Spinal cord (tissue), 9 donors: ENCODE measurements at regions not wholly inside any gene's neighbourhood (a gene's known extent, or its start where the extent isn't known, plus 50 kb on each side); places are given as distances from the start of the nearest gene placed in this dataset.
A peak's percentile ranks its signal among the peaks of the same experiment; 100 is the strongest.
"Not testable (repeated sequence)": the region's sequence is repeated elsewhere in the genome, so short reads cannot be mapped to it uniquely, and the experiment has no call there.

Experiments used
- DNase-seq, 6 donors: peaks; one replicate each; pipeline versions ENCODE4 v3.0.0 to v3.0.0-alpha.2; 2013 to 2015; ENCODE audit warnings: low spot score in 6 of 6, low read depth in 4 of 6
- H3K27ac ChIP-seq: one replicate; pipeline ENCODE4 v1.5.1; 2013; ENCODE audit warnings: low read depth, low read length, control low read depth
- H3K27me3 ChIP-seq: one replicate; pipeline ENCODE4 v1.6.1; 2013; ENCODE audit warnings: low read length; ENCODE audit not compliant: control insufficient read depth, insufficient read depth
- H3K36me3 ChIP-seq: one replicate; pipeline ENCODE4 v1.6.1; 2013; ENCODE audit warnings: low read length; ENCODE audit not compliant: control insufficient read depth, insufficient read depth
- H3K4me1 ChIP-seq: one replicate; pipeline ENCODE4 v1.6.1; 2013; ENCODE audit warnings: low read length; ENCODE audit not compliant: control insufficient read depth, insufficient read depth
- H3K4me3 ChIP-seq: one replicate; pipeline ENCODE4 v1.5.1; 2013; ENCODE audit warnings: low read depth, low read length, control low read depth
- H3K9me3 ChIP-seq: one replicate; pipeline ENCODE4 v1.6.1; 2013; ENCODE audit warnings: low read length; ENCODE audit not compliant: control insufficient read depth, insufficient read depth
- WGBS: methylation state at CpG from one replicate; pipeline ENCODE4 v1.1.5; 2013; ENCODE audit warnings: missing lambda C conversion rate; ENCODE audit not compliant: insufficient coverage; 5-methylcytosine and 5-hydroxymethylcytosine counted together
- donor health status: healthy.

GRCh38 chr5:129284010-129284409, 176.1 kb upstream of the ADAMTS19 start:
- H3K36me3 ChIP-seq: no peaks in the 10 kb centered on the region
- DNase-seq: no peak
- no peaks in the 10 kb centered on the region for H3K9me3 ChIP-seq
- no CpG with 5 or more reads among the region's 2 CpGs for WGBS
- H3K27me3 ChIP-seq: no peaks in the 10 kb centered on the region
- no peak overlapping the region for H3K4me3 ChIP-seq
- H3K4me1 ChIP-seq: no peaks in the 10 kb centered on the region
- no peak overlapping the region for H3K27ac ChIP-seq

GRCh38 chr5:129294216-129294615, 165.9 kb upstream of the ADAMTS19 start:
- WGBS: 91% methylated on average over 5 of the region's 5 CpGs
- H3K27ac ChIP-seq, H3K36me3 ChIP-seq, H3K27me3 ChIP-seq, H3K4me1 ChIP-seq, DNase-seq, H3K4me3 ChIP-seq, H3K9me3 ChIP-seq: not testable (repeated sequence)

- H3K27ac ChIP-seq: no peak overlapping the region
- H3K4me3 ChIP-seq: no peak overlapping the region
- no peaks in the 10 kb centered on the region for H3K36me3 ChIP-seq
- no peaks in the 10 kb centered on the region for H3K27me3 ChIP-seq
- DNase-seq: no peak
- WGBS: 92% methylated on average over 6 of the region's 6 CpGs
- H3K4me1 ChIP-seq: no peaks in the 10 kb centered on the region
- no peaks in the 10 kb centered on the region for H3K9me3 ChIP-seq
Measured at GRCh38 chr5:129306725-129307124, 153.4 kb upstream of the ADAMTS19 start.

GRCh38 chr5:129322968-129323367, 137.1 kb upstream of the ADAMTS19 start:
- H3K4me1 ChIP-seq: no peaks in the 10 kb centered on the region
- 93% methylated on average over 3 of the region's 3 CpGs for WGBS

GRCh38 chr5:129341306-129341705, 118.8 kb upstream of the ADAMTS19 start:
- no CpG with 5 or more reads among the region's 1 CpG for WGBS
- Histone ChIP-seq H3K4me1 (no peaks in the 10 kb centered on the region), H3K4me3 (no peak overlapping the region), H3K27ac (no peak overlapping the region), H3K27me3 (no peaks in the 10 kb centered on the region), H3K9me3 (no peaks in the 10 kb centered on the region), H3K36me3 (no peaks in the 10 kb centered on the region)
- DNase-seq: no peak

More at GRCh38 chr5:129322968-129323367, 137.1 kb upstream of the ADAMTS19 start:
- Histone ChIP-seq H3K9me3 (peaks cover 4% of the 10 kb centered on the region), H3K4me3 (no peak overlapping the region), H3K36me3 (no peaks in the 10 kb centered on the region), H3K27me3 (no peaks in the 10 kb centered on the region), H3K27ac (no peak overlapping the region)
- no peak for DNase-seq

GRCh38 chr5:129342796-129343195, 117.3 kb upstream of the ADAMTS19 start:
- Histone ChIP-seq H3K27me3 (no peaks in the 10 kb centered on the region), H3K36me3 (no peaks in the 10 kb centered on the region), H3K4me3 (no peak overlapping the region), H3K27ac (no peak overlapping the region), H3K4me1 (no peaks in the 10 kb centered on the region), H3K9me3 (no peaks in the 10 kb centered on the region)
- no peak for DNase-seq

GRCh38 chr5:129345213-129345924, 114.7 kb upstream of the ADAMTS19 start:
- no CpG with 5 or more reads among the region's 4 CpGs for WGBS
- H3K4me3 ChIP-seq: no peak overlapping the region
- DNase-seq: peak in 1 of 6 donors; percentile 2
- H3K4me1 ChIP-seq: no peaks in the 10 kb centered on the region
- H3K9me3 ChIP-seq: peaks cover 4% of the 10 kb centered on the region
- no peak overlapping the region for H3K27ac ChIP-seq
- no peaks in the 10 kb centered on the region for H3K36me3 ChIP-seq
- H3K27me3 ChIP-seq: no peaks in the 10 kb centered on the region

GRCh38 chr5:129356846-129357245, 103.3 kb upstream of the ADAMTS19 start:
- DNase-seq: no peak
- Histone ChIP-seq H3K4me1 (no peaks in the 10 kb centered on the region), H3K36me3 (no peaks in the 10 kb centered on the region), H3K4me3 (no peak overlapping the region), H3K27me3 (no peaks in the 10 kb centered on the region), H3K9me3 (no peaks in the 10 kb centered on the region), H3K27ac (no peak overlapping the region)
- 0% methylated on average over 1 of the region's 2 CpGs for WGBS

GRCh38 chr5:129358069-129358468, 102.0 kb upstream of the ADAMTS19 start:
- Histone ChIP-seq H3K9me3 (no peaks in the 10 kb centered on the region), H3K4me1 (no peaks in the 10 kb centered on the region), H3K36me3 (no peaks in the 10 kb centered on the region), H3K27me3 (no peaks in the 10 kb centered on the region), H3K27ac (no peak overlapping the region), H3K4me3 (no peak overlapping the region)
- no peak for DNase-seq
- no CpG with 5 or more reads among the region's 3 CpGs for WGBS

GRCh38 chr5:129359450-129359849, 100.6 kb upstream of the ADAMTS19 start:
- peak in 1 of 6 donors; percentile 13 for DNase-seq
- H3K27me3 ChIP-seq: no peaks in the 10 kb centered on the region
- H3K4me1 ChIP-seq: no peaks in the 10 kb centered on the region
- no peaks in the 10 kb centered on the region for H3K9me3 ChIP-seq
- no CpG with 5 or more reads among the region's 2 CpGs for WGBS
- H3K27ac ChIP-seq: no peak overlapping the region
- no peak overlapping the region for H3K4me3 ChIP-seq
- H3K36me3 ChIP-seq: no peaks in the 10 kb centered on the region
